ENCODE measurements at regions not wholly inside any gene's neighbourhood (a gene's known extent, or its start where the extent isn't known, plus 50 kb on each side); places are given as distances from the start of the nearest gene placed in this dataset.

DNA sequence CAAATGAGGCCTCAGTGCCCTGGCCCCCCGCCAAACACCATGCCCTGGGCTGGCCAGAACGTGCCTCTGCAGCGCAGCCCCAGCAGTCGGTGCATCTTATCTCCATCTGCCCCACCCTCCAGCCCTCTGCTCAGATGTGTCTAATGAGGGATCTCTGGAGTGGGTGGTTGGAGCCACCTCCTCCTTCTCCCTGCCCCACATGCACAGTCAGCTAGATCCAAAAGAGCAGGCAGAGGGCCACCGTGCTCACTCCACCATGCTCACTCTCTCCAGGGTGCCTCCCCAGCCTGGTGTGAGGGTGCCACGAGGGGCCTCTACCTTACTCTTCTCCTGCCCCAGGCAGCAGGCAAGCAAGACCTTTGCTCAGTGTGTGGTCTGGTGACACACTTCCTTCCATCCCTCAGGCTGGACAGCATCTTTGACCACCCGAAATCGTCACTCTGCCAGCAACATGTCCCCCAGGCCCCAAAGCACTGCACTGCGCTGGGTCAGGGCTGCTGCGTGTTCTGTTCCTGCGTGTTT, 266.1 kb upstream of the HDAC4 start:
- TF ChIP-seq POLR2AphosphoS5 (IDR thresholded peaks at IDR 0.05; ENCODE audit: insufficient read depth, low read depth, low read length) = no peak
- TF ChIP-seq MYC (IDR thresholded peaks at IDR 0.05; ENCODE audit: low read depth, low read length) = no peak
- no peak for TF ChIP-seq EZH2 (IDR thresholded peaks at IDR 0.05; ENCODE audit: borderline replicate concordance, low read depth, low read length, severe bottlenecking)
- no peak for TF ChIP-seq JUN (IDR thresholded peaks at IDR 0.05; ENCODE audit: borderline replicate concordance, insufficient read depth, insufficient read length, low read depth)
- no peak for TF ChIP-seq POLR2A (IDR thresholded peaks at IDR 0.05; ENCODE audit: low read depth, low read length)
- TF ChIP-seq, protein P1, sequence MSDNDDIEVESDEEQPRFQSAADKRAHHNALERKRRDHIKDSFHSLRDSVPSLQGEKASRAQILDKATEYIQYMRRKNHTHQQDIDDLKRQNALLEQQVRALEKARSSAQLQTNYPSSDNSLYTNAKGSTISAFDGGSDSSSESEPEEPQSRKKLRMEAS (IDR thresholded peaks at IDR 0.05; ENCODE audit: insufficient read depth, insufficient read length) = no peak
- TF ChIP-seq, protein P2, sequence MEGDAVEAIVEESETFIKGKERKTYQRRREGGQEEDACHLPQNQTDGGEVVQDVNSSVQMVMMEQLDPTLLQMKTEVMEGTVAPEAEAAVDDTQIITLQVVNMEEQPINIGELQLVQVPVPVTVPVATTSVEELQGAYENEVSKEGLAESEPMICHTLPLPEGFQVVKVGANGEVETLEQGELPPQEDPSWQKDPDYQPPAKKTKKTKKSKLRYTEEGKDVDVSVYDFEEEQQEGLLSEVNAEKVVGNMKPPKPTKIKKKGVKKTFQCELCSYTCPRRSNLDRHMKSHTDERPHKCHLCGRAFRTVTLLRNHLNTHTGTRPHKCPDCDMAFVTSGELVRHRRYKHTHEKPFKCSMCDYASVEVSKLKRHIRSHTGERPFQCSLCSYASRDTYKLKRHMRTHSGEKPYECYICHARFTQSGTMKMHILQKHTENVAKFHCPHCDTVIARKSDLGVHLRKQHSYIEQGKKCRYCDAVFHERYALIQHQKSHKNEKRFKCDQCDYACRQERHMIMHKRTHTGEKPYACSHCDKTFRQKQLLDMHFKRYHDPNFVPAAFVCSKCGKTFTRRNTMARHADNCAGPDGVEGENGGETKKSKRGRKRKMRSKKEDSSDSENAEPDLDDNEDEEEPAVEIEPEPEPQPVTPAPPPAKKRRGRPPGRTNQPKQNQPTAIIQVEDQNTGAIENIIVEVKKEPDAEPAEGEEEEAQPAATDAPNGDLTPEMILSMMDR (IDR thresholded peaks at IDR 0.05; ENCODE audit: extremely low read depth in 1 of 2, insufficient read depth in 1 of 2, low read depth in 1 of 2, low read length in 2 of 2) = no peak
- no peak for TF ChIP-seq GATA2 (IDR thresholded peaks at IDR 0.05; ENCODE audit: insufficient read depth, insufficient read length, low read depth, low read length)
- no peak for TF ChIP-seq FOS (IDR thresholded peaks at IDR 0.05; ENCODE audit: borderline replicate concordance, insufficient read depth, low read length)
- ChIA-PET POLR2A (no interaction called here), CTCF (no interaction called here)
- DNase-seq (ENCODE audit: low read depth, low spot score) (no peak), FAIRE-seq (no peak)
- Histone ChIP-seq H2AFZ (ENCODE audit: low read depth, low read length) (no peak overlapping the region), H3K4me1 (ENCODE audit: control insufficient read depth, extremely low read depth, insufficient read depth, low read length) (no peaks in the 10 kb centered on the region), H3K4me2 (ENCODE audit: insufficient read depth, low read length) (no peak overlapping the region), H3K4me3 (replicated peaks in 1 of 3; ENCODE audit: insufficient read depth in 1 of 3, low read depth in 1 of 3, low read length in 3 of 3) (no peak overlapping the region), H3K36me3 (ENCODE audit: control insufficient read depth in 2 of 2, extremely low read depth in 1 of 2, insufficient read depth in 2 of 2, low read length in 2 of 2) (no peaks in the 10 kb centered on the region), H3K9me3 (replicated peaks; ENCODE audit: control insufficient read depth, insufficient read depth, low read length) (no peaks in the 10 kb centered on the region), H3K27me3 (ENCODE audit: control insufficient read depth in 2 of 2, insufficient read depth in 2 of 2, low read length in 2 of 2) (no peaks in the 10 kb centered on the region), H3K79me2 (ENCODE audit: control insufficient read depth, insufficient read depth, low read length) (no peaks in the 10 kb centered on the region), H3K27ac (ENCODE audit: insufficient read depth, low read depth, low read length) (no peak overlapping the region), H3K9me1 (replicated peaks; ENCODE audit: control insufficient read depth, extremely low read depth, insufficient read depth, low read length) (no peaks in the 10 kb centered on the region), H4K20me1 (replicated peaks; ENCODE audit: control insufficient read depth, extremely low read depth, insufficient read depth, low read length) (no peaks in the 10 kb centered on the region), H3K9ac (replicated peaks; ENCODE audit: extremely low read depth, insufficient read depth, low read length) (no peak overlapping the region)
- intact Hi-C loops (cut with micrococcal nuclease) = no loop called here
- dilution Hi-C loops (cut with MboI; ENCODE audit: extremely low pct_ligation_motif_present, low sequenced_read_pairs) = no loop called here
- no TSS peak for BruUV-seq (replicated peaks)
